Uterus (tissue), 3 donors: ENCODE measurements at regions not wholly inside any gene's neighbourhood (a gene's known extent, or its start where the extent isn't known, plus 50 kb on each side); places are given as distances from the start of the nearest gene placed in this dataset.

ENCODE experiments used
- DNase-seq, 2 donors: peaks; one replicate each; pipeline ENCODE4 v3.0.0-alpha.2; 2019 to 2020
- H3K27ac ChIP-seq, 2 donors: fragments of 200-600 bp; sonication (generic); 1 replicate in 1 of 2; 2 replicates in 1 of 2; pipeline ENCODE4 v1.5.1; 2016 to 2018
- H3K27me3 ChIP-seq, 2 donors: fragments of 200-600 bp; sonication (generic); one replicate each; pipeline ENCODE4 v1.5.1; 2018 to 2019; ENCODE audit warnings: control low read depth in 1 of 2
- H3K36me3 ChIP-seq, 2 donors: fragments of 200-600 bp; sonication (generic); one replicate each; pipeline ENCODE4 v1.5.1; 2019; ENCODE audit warnings: control low read depth in 1 of 2
- H3K4me1 ChIP-seq, 2 donors: fragments of 200-600 bp; sonication (generic); one replicate each; pipeline ENCODE4 v1.5.1; 2018 to 2019; ENCODE audit warnings: control low read depth in 1 of 2
- H3K4me3 ChIP-seq, 2 donors: fragments of 200-600 bp; sonication (generic); 1 replicate in 1 of 2; 2 replicates in 1 of 2; pipeline ENCODE4 v1.5.1; 2018 to 2019; ENCODE audit warnings: mild to moderate bottlenecking in 1 of 2
- H3K9me3 ChIP-seq, 2 donors: fragments of 200-600 bp; sonication (generic); one replicate each; pipeline ENCODE4 v1.5.1; 2019; ENCODE audit warnings: control low read depth in 1 of 2
- CTCF ChIP-seq, 4 experiments: fragments of 200-600 bp in 2 of 4; fragments of 450-650 bp in 2 of 4; sonication (generic) in 2 of 4; IDR thresholded peaks; one replicate each; pipeline ENCODE4 v1.5.1; 2016 to 2019; ENCODE audit warnings: antibody characterized with exemption in 4 of 4, mild to moderate bottlenecking in 2 of 4, moderate library complexity in 1 of 4
- POLR2A ChIP-seq, 2 donors: fragments of 450-650 bp; IDR thresholded peaks; one replicate each; pipeline ENCODE4 v1.6.1; 2016; ENCODE audit warnings: antibody characterized with exemption in 2 of 2, mild to moderate bottlenecking in 1 of 2, moderate library complexity in 1 of 2
- intact Hi-C: fragments of 100-400 bp; cut with DNase I; formaldehyde crosslinking; loops from one replicate; pipeline ENCODE4 v1.15.1; 2023; ENCODE audit warnings: low total_unique reads
- donor health status: DM: yes; HTN: yes; CAD: no.

- Histone ChIP-seq H3K4me1 (no peaks in the 10 kb centered on the region), H3K9me3 (no peaks in the 10 kb centered on the region), H3K4me3 (no peak overlapping the region), H3K27me3 (no peaks in the 10 kb centered on the region), H3K36me3 (no peaks in the 10 kb centered on the region), H3K27ac (no peak overlapping the region)
- TF ChIP-seq POLR2A (IDR thresholded peaks at IDR 0.05), result no peak
- no peak for TF ChIP-seq CTCF (IDR thresholded peaks at IDR 0.05)
- DNase-seq, result no peak
- intact Hi-C loops, result no loop called here
Measured at GRCh38 chr5:2696156-2696807, 55.2 kb downstream of the IRX2 start.

GRCh38 chr5:2695200-2695891, 56.1 kb downstream of the IRX2 start:
- Histone ChIP-seq H3K36me3 (no peaks in the 10 kb centered on the region), H3K27me3 (no peaks in the 10 kb centered on the region), H3K4me3 (no peak overlapping the region), H3K27ac (no peak overlapping the region), H3K4me1 (no peaks in the 10 kb centered on the region), H3K9me3 (no peaks in the 10 kb centered on the region)
- intact Hi-C loops, result no loop called here
- DNase-seq, result no peak
- TF ChIP-seq CTCF (IDR thresholded peaks at IDR 0.05) (no peak), POLR2A (IDR thresholded peaks at IDR 0.05) (no peak)

- H3K36me3 ChIP-seq, result no peaks in the 10 kb centered on the region
- TF ChIP-seq POLR2A (IDR thresholded peaks at IDR 0.05), result no peak
- no peak for TF ChIP-seq CTCF (IDR thresholded peaks at IDR 0.05)
- intact Hi-C loops, result no loop called here
- H3K4me3 ChIP-seq, result no peak overlapping the region
- no peak overlapping the region for H3K27ac ChIP-seq
- H3K4me1 ChIP-seq, result no peaks in the 10 kb centered on the region
- DNase-seq, result no peak
- no peaks in the 10 kb centered on the region for H3K27me3 ChIP-seq
- no peaks in the 10 kb centered on the region for H3K9me3 ChIP-seq
Measured at GRCh38 chr5:2691530-2691929, 59.9 kb downstream of the IRX2 start.

GRCh38 chr5:2690293-2690692, 61.2 kb downstream of the IRX2 start:
- intact Hi-C loops, result no loop called here
- Histone ChIP-seq H3K27ac (no peak overlapping the region), H3K36me3 (no peaks in the 10 kb centered on the region), H3K4me1 (no peaks in the 10 kb centered on the region), H3K9me3 (no peaks in the 10 kb centered on the region), H3K27me3 (no peaks in the 10 kb centered on the region), H3K4me3 (no peak overlapping the region)
- TF ChIP-seq CTCF (IDR thresholded peaks at IDR 0.05) (no peak), POLR2A (IDR thresholded peaks at IDR 0.05) (no peak)
- DNase-seq, result no peak

GRCh38 chr5:2688586-2688985, 62.9 kb downstream of the IRX2 start:
- no peaks in the 10 kb centered on the region for H3K27me3 ChIP-seq
- TF ChIP-seq POLR2A (IDR thresholded peaks at IDR 0.05), result no peak
- TF ChIP-seq CTCF (IDR thresholded peaks at IDR 0.05), result no peak
- H3K4me3 ChIP-seq, result no peak overlapping the region

More at GRCh38 chr5:2688586-2688985, 62.9 kb downstream of the IRX2 start:
- Histone ChIP-seq H3K27ac (no peak overlapping the region), H3K4me1 (no peaks in the 10 kb centered on the region), H3K9me3 (no peaks in the 10 kb centered on the region), H3K36me3 (no peaks in the 10 kb centered on the region)
- intact Hi-C loops, result no loop called here
- DNase-seq, result no peak
